Karpas-422 (cell line): ENCODE measurements at regions not wholly inside any gene's neighbourhood (a gene's known extent, or its start where the extent isn't known, plus 50 kb on each side); places are given as distances from the start of the nearest gene placed in this dataset.

Source experiments
- DNase-seq: peaks from one replicate; pipeline ENCODE4 v3.0.0-alpha.2; 2015
- H2AFZ ChIP-seq: fragments of 200-600 bp; sonication (generic); 2 replicates; pipeline ENCODE4 v1.6.1; 2014; ENCODE audit warnings: antibody characterized with exemption, low read length, mixed read lengths
- H3K27ac ChIP-seq: fragments of 200-600 bp; sonication (generic); 2 replicates; pipeline ENCODE4 v1.5.1; 2014; ENCODE audit warnings: mild to moderate bottlenecking, low read length, moderate library complexity
- H3K27me3 ChIP-seq: fragments of 200-600 bp; sonication (generic); 2 replicates; pipeline ENCODE4 v1.6.1; 2014; ENCODE audit warnings: low read length, mixed read lengths
- H3K36me3 ChIP-seq: fragments of 200-600 bp; sonication (generic); 2 replicates; pipeline ENCODE4 v1.6.1; 2014; ENCODE audit warnings: low read length, mixed read lengths; ENCODE audit not compliant: insufficient read depth
- H3K4me1 ChIP-seq: fragments of 200-600 bp; sonication (generic); 2 replicates; pipeline ENCODE4 v1.6.1; 2014; ENCODE audit warnings: mild to moderate bottlenecking, low read length, mixed read lengths
- H3K4me2 ChIP-seq: fragments of 200-600 bp; sonication (generic); 2 replicates; pipeline ENCODE4 v1.6.1; 2014; ENCODE audit warnings: low read length, low read depth, mild to moderate bottlenecking; ENCODE audit not compliant: poor library complexity, severe bottlenecking
- H3K4me3 ChIP-seq: fragments of 200-600 bp; sonication (generic); 2 replicates; pipeline ENCODE4 v1.5.1; 2014; ENCODE audit warnings: mild to moderate bottlenecking, antibody characterized with exemption, low read length, mixed read lengths
- H3K79me2 ChIP-seq: fragments of 200-600 bp; sonication (generic); 2 replicates; pipeline ENCODE4 v1.6.1; 2014; ENCODE audit warnings: mild to moderate bottlenecking, low read length, mixed read lengths
- H3K9ac ChIP-seq: fragments of 200-600 bp; sonication (generic); 2 replicates; pipeline ENCODE4 v1.6.0; 2014; ENCODE audit warnings: low read length
- H3K9me2 ChIP-seq: fragments of 200-600 bp; sonication (generic), shearing (Covaris generic); replicated peaks from 2 replicates; pipeline ENCODE4 v1.6.0; 2014; ENCODE audit warnings: mild to moderate bottlenecking, low read length, moderate library complexity; ENCODE audit not compliant: insufficient read depth
- H3K9me3 ChIP-seq: fragments of 300-700, 200-600 bp; sonication (generic); 2 replicates; pipeline ENCODE4 v1.6.1; 2014; ENCODE audit warnings: low read length, mixed read lengths
- H4K20me1 ChIP-seq: fragments of 200-600 bp; sonication (generic); 2 replicates; pipeline ENCODE4 v1.6.1; 2014; ENCODE audit warnings: mild to moderate bottlenecking, antibody characterized with exemption, low read length, low read depth; ENCODE audit not compliant: insufficient read depth

DNA sequence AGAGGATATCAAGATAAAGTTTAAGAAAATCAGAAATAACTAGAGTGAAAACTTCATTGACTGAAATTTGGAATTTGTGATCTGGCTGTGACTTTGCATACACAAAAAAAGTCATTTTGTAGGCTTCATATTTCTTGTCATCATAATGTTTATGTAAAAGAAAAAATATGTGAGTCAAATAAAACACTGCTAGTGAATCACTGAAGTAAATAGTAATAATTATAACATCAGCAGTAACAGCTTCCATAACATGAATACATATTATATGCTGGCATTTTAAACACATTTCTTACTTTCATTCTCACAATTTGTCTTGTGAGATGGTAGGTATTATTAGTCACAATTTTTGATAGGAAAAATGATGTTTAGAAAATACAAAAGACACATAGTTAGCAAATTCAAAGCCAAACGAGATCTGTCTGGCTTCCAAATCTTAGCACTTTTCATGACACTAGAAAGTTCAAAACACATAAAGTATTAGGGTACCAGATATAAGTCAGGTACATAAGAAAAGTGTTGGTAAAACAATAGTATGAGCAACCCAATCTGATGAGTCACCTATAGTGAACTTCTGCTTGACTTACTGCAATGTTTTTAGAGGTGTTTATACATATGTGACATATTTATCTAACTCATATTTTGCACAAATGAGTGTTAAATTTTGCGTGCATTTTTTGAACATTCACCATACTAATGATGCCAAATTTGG lies 241.0 kb upstream of the SNX7 start:
- Histone ChIP-seq H3K27me3 (no peaks in the 10 kb centered on the region), H3K4me3 (no peak overlapping the region), H3K9me2 (no peaks in the 10 kb centered on the region), H3K4me2 (no peak overlapping the region), H3K9ac (no peak overlapping the region), H3K36me3 (no peaks in the 10 kb centered on the region), H3K79me2 (no peaks in the 10 kb centered on the region), H3K4me1 (no peaks in the 10 kb centered on the region), H3K9me3 (no peaks in the 10 kb centered on the region), H3K27ac (no peak overlapping the region), H2AFZ (no peak overlapping the region), H4K20me1 (no peaks in the 10 kb centered on the region)
- no peak for DNase-seq

DNA sequence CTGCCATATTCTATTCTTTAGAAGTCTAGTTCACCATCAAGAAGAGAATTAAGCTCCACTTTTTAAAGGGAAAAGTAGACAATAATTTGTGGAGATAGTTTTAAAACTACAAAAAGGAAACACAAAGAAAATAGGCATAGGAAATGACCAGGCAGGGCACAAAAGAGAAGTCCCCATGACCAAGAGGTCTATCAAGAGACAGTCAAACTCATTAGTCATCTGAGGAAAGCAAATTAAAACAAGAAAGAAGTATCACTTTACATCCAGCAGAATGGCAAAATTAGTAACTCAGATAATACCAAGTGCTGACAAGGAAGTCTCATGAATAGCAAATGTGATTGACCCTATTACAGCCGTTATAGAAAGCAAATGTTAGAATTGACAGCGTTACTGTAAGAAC lies 243.7 kb upstream of the SNX7 start:
- Histone ChIP-seq H3K36me3 (no peaks in the 10 kb centered on the region), H3K9me2 (no peaks in the 10 kb centered on the region), H3K79me2 (no peaks in the 10 kb centered on the region), H2AFZ (no peak overlapping the region), H4K20me1 (no peaks in the 10 kb centered on the region), H3K27ac (no peak overlapping the region), H3K27me3 (no peaks in the 10 kb centered on the region), H3K4me2 (no peak overlapping the region), H3K4me1 (no peaks in the 10 kb centered on the region), H3K9me3 (no peaks in the 10 kb centered on the region), H3K9ac (no peak overlapping the region), H3K4me3 (no peak overlapping the region)
- DNase-seq = no peak

DNA sequence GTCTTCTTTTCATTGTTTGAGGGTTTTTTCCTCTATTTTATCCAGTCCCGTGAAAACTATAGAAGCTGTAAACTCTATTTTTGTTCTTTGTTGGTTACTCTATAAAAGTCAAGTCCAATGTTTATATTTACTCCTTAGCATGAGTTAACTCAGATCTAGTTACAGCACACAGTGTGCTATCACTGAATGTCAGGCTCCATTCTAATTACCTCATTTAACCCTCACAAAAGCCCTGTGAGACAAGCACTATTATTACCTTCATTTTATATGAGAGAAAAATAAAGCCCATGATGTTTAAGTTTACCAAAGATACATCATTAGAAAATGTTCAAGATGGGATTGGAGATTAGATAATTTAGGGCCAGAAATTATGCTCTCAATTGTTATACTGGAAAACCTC lies 251.4 kb upstream of the SNX7 start:
- H3K9ac ChIP-seq = no peak overlapping the region
- H3K9me3 ChIP-seq = no peaks in the 10 kb centered on the region
- H3K36me3 ChIP-seq = no peaks in the 10 kb centered on the region
- H4K20me1 ChIP-seq = no peaks in the 10 kb centered on the region
- H3K79me2 ChIP-seq = no peaks in the 10 kb centered on the region
- H3K9me2 ChIP-seq = no peaks in the 10 kb centered on the region
- H2AFZ ChIP-seq = no peak overlapping the region
- no peak overlapping the region for H3K4me2 ChIP-seq
- H3K4me1 ChIP-seq = no peaks in the 10 kb centered on the region
- no peak for DNase-seq
- no peak overlapping the region for H3K4me3 ChIP-seq
- no peak overlapping the region for H3K27ac ChIP-seq
- no peaks in the 10 kb centered on the region for H3K27me3 ChIP-seq

DNA sequence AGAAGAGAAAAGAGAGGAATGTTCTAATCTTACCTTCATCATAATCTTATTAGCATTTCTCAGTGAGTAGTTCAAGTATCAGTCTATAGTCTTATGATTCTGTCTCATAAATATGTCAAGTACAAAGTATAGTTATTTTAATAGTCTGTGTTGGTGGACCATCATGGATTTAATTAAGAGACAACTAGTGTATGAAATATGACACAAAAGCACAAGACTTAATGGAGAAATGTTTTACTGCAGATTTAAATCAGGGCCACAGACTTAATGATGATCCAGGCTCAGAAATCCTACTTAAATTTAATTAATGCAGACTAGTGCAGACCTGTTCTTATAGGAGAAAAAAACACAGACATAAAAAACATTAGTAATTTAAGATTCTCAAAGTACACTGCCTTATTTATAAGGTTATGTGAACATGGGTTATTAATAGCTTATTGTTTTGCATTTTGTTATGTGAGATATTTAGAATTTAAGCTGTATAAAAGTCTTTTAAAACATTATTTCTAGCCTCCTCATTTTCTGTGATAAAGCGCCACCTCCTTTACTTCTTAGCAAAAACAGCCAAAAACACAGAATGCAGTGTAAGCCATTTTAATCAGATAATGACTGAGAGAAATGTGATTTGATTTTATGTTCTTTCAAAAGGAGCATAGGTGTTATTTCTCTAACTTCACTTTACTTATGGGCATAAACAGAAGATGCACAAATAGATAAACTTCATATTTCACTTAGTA lies 255.0 kb upstream of the SNX7 start:
- no peaks in the 10 kb centered on the region for H3K4me1 ChIP-seq
- no peak overlapping the region for H3K4me3 ChIP-seq
- H3K36me3 ChIP-seq = no peaks in the 10 kb centered on the region
- H3K27ac ChIP-seq = no peak overlapping the region
- DNase-seq = no peak
- H4K20me1 ChIP-seq = no peaks in the 10 kb centered on the region
- H3K9me2 ChIP-seq = no peaks in the 10 kb centered on the region
- no peak overlapping the region for H3K9ac ChIP-seq
- no peaks in the 10 kb centered on the region for H3K27me3 ChIP-seq
- H3K4me2 ChIP-seq = no peak overlapping the region
- H3K79me2 ChIP-seq = no peaks in the 10 kb centered on the region
- H3K9me3 ChIP-seq = no peaks in the 10 kb centered on the region
- no peak overlapping the region for H2AFZ ChIP-seq

DNA sequence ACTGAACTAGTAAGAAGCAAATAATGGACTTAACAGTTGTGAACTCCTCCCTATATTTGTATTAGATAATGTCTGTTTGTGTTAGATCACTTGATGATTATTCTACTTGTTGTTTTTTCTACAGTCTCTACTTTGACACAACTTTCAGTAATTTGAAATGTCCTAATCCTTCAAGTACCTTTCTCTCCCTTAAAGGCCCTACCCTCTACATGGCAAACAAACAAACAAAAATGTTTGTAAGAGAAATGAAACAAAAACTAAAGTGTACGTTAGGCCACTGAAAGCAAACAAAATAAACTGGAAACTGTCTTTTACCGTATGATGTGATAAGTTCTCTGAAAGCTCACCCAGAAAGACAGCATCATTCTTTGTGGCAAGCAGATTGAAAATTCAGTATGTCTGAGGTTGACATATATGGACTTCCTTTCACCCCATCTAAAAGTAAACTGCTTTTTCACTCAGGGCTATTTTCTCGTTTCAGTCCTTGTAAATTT lies 255.9 kb upstream of the SNX7 start:
- H3K9me3 ChIP-seq = no peaks in the 10 kb centered on the region
- H3K9me2 ChIP-seq = no peaks in the 10 kb centered on the region
- no peak overlapping the region for H3K4me3 ChIP-seq
- H3K36me3 ChIP-seq = no peaks in the 10 kb centered on the region
- no peak overlapping the region for H3K4me2 ChIP-seq
- no peaks in the 10 kb centered on the region for H4K20me1 ChIP-seq
- H3K9ac ChIP-seq = no peak overlapping the region
- H3K4me1 ChIP-seq = no peaks in the 10 kb centered on the region
- H3K27ac ChIP-seq = no peak overlapping the region
- no peaks in the 10 kb centered on the region for H3K79me2 ChIP-seq
- H3K27me3 ChIP-seq = no peaks in the 10 kb centered on the region
- no peak overlapping the region for H2AFZ ChIP-seq
- no peak for DNase-seq

DNA sequence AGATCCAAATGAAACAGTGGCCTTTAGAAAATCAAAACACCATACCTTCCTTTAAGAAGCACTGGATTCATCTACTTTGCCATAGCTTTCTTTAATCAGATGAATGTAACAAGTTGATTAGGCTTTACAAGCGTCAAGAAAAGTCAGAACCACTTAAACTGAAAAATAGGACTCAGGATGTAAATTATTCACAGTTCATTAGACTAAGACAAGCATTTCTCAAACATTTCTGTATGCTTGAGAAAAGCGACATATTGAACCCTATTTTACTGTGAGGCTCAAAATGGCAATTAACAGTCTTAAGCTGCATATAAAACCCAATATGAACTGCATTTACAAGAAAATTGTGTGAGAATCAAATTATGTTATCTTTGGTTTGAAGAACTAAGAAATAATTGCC lies 256.7 kb upstream of the SNX7 start:
- H2AFZ ChIP-seq = no peak overlapping the region

DNA sequence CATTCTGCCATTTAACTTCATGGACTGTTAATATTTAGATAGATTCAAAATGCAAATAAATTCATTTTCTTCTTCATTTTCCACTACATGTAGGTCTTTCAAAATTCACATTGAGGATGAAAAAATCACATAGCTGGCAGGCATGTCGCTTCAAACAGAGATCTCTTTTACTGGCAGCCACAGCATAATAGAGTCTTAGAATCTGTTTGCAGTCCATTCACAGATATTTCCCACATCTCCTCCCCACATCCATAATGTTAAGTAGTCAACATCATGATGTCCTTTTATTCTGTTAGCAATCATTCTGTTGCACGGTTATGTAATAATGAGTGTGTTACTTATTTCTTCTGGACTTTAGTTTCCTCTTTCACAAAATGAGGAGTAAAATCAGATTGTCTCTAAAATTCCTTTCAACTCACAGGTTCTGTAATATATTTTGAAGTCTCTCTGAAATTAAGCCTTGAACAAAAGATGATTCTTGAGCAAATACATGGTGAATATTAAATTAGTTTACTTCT lies 257.5 kb upstream of the SNX7 start:
- no peaks in the 10 kb centered on the region for H3K36me3 ChIP-seq
- H4K20me1 ChIP-seq = no peaks in the 10 kb centered on the region
- H3K79me2 ChIP-seq = no peaks in the 10 kb centered on the region
- H3K9ac ChIP-seq = no peak overlapping the region
- H2AFZ ChIP-seq = no peak overlapping the region
- H3K27ac ChIP-seq = no peak overlapping the region
- H3K4me3 ChIP-seq = no peak overlapping the region
- H3K4me1 ChIP-seq = no peaks in the 10 kb centered on the region
- H3K9me2 ChIP-seq = no peaks in the 10 kb centered on the region
- H3K9me3 ChIP-seq = no peaks in the 10 kb centered on the region
- no peaks in the 10 kb centered on the region for H3K27me3 ChIP-seq
- no peak for DNase-seq
- H3K4me2 ChIP-seq = no peak overlapping the region

More for the DNA sequence above, 256.7 kb upstream of the SNX7 start:
- no peaks in the 10 kb centered on the region for H3K4me1 ChIP-seq
- no peak overlapping the region for H3K9ac ChIP-seq
- H3K9me2 ChIP-seq = no peaks in the 10 kb centered on the region
- no peaks in the 10 kb centered on the region for H3K36me3 ChIP-seq
- H3K4me3 ChIP-seq = no peak overlapping the region
- no peak overlapping the region for H3K4me2 ChIP-seq
- H3K27ac ChIP-seq = no peak overlapping the region
- H3K9me3 ChIP-seq = no peaks in the 10 kb centered on the region
- H4K20me1 ChIP-seq = no peaks in the 10 kb centered on the region
- no peaks in the 10 kb centered on the region for H3K79me2 ChIP-seq
- DNase-seq = no peak
- H3K27me3 ChIP-seq = no peaks in the 10 kb centered on the region

DNA sequence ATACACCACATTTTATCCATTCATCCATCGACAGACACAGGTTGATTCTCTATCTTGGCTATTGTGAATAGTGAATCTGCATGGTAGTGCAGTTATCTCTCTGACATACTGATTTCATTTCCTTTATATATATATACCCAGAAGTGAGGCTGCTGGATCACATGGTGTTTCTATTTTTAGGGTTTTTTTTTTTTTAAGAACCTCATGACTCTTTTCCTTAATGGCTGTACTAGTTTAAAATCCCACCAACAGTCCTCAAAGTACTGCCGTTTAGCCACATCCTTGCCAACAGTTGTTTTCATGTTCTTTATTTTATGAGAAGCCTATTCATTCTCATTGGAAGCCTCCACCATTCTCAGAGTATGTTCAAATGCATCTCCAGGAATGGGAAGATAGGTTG lies 258.7 kb upstream of the SNX7 start:
- no peaks in the 10 kb centered on the region for H3K27me3 ChIP-seq
- no peak overlapping the region for H3K9ac ChIP-seq
- no peak for DNase-seq
- H3K27ac ChIP-seq = no peak overlapping the region
- H3K9me3 ChIP-seq = no peaks in the 10 kb centered on the region
- no peaks in the 10 kb centered on the region for H3K36me3 ChIP-seq
- H3K9me2 ChIP-seq = no peaks in the 10 kb centered on the region
- H2AFZ ChIP-seq = no peak overlapping the region
- H3K4me3 ChIP-seq = no peak overlapping the region
- no peaks in the 10 kb centered on the region for H3K79me2 ChIP-seq
- H3K4me1 ChIP-seq = no peaks in the 10 kb centered on the region
- H3K4me2 ChIP-seq = no peak overlapping the region
- no peaks in the 10 kb centered on the region for H4K20me1 ChIP-seq
